ENCODE measurements at regions not wholly inside any gene's neighbourhood (a gene's known extent, or its start where the extent isn't known, plus 50 kb on each side); places are given as distances from the start of the nearest gene placed in this dataset.

GRCh38 chr4:3666263-3666662, 99.9 kb upstream of the ADRA2C start:
- no peak overlapping the region for H3K27ac ChIP-seq (ENCODE audit: insufficient read depth, low read depth, low read length)
- H3K36me3 ChIP-seq (ENCODE audit: control insufficient read depth in 2 of 2, extremely low read depth in 1 of 2, insufficient read depth in 2 of 2, low read length in 2 of 2) = no peaks in the 10 kb centered on the region
- DNase-seq (ENCODE audit: low read depth, low spot score) (no peak), FAIRE-seq (no peak)
- TF ChIP-seq FOS (IDR thresholded peaks at IDR 0.05; ENCODE audit: borderline replicate concordance, insufficient read depth, low read length) = no peak
- TF ChIP-seq MYC (IDR thresholded peaks at IDR 0.05; ENCODE audit: low read depth, low read length) = no peak
- no peak for TF ChIP-seq EZH2 (IDR thresholded peaks at IDR 0.05; ENCODE audit: borderline replicate concordance, low read depth, low read length, severe bottlenecking)
- TF ChIP-seq POLR2A (IDR thresholded peaks at IDR 0.05; ENCODE audit: low read depth, low read length) = no peak
- H3K4me2 ChIP-seq (ENCODE audit: insufficient read depth, low read length) = no peak overlapping the region
- no peak overlapping the region for H3K9ac ChIP-seq (replicated peaks; ENCODE audit: extremely low read depth, insufficient read depth, low read length)
- no peak overlapping the region for H3K4me3 ChIP-seq (replicated peaks in 1 of 3; ENCODE audit: insufficient read depth in 1 of 3, low read depth in 1 of 3, low read length in 3 of 3)
- no peaks in the 10 kb centered on the region for H4K20me1 ChIP-seq (replicated peaks; ENCODE audit: control insufficient read depth, extremely low read depth, insufficient read depth, low read length)
- H3K9me3 ChIP-seq (replicated peaks; ENCODE audit: control insufficient read depth, insufficient read depth, low read length) = no peaks in the 10 kb centered on the region
- H3K27me3 ChIP-seq (ENCODE audit: control insufficient read depth in 2 of 2, insufficient read depth in 2 of 2, low read length in 2 of 2) = no peaks in the 10 kb centered on the region
- no peaks in the 10 kb centered on the region for H3K4me1 ChIP-seq (ENCODE audit: control insufficient read depth, extremely low read depth, insufficient read depth, low read length)
- no peak overlapping the region for H2AFZ ChIP-seq (ENCODE audit: low read depth, low read length)
- no peaks in the 10 kb centered on the region for H3K79me2 ChIP-seq (ENCODE audit: control insufficient read depth, insufficient read depth, low read length)
- no TSS peak for BruUV-seq (replicated peaks)
- POLR2A ChIA-PET = no interaction called here
- CTCF ChIA-PET = no interaction called here
- H3K9me1 ChIP-seq (replicated peaks; ENCODE audit: control insufficient read depth, extremely low read depth, insufficient read depth, low read length) = no peaks in the 10 kb centered on the region
- intact Hi-C loops (cut with micrococcal nuclease) (no loop called here), dilution Hi-C loops (cut with MboI; ENCODE audit: extremely low pct_ligation_motif_present, low sequenced_read_pairs) (no loop called here)

GRCh38 chr4:3665360-3665891, 100.8 kb upstream of the ADRA2C start:
- no peaks in the 10 kb centered on the region for H3K9me3 ChIP-seq (replicated peaks; ENCODE audit: control insufficient read depth, insufficient read depth, low read length)
- CTCF ChIA-PET = no interaction called here
- no peak overlapping the region for H3K4me3 ChIP-seq (replicated peaks in 1 of 3; ENCODE audit: insufficient read depth in 1 of 3, low read depth in 1 of 3, low read length in 3 of 3)
- H3K9me1 ChIP-seq (replicated peaks; ENCODE audit: control insufficient read depth, extremely low read depth, insufficient read depth, low read length) = no peaks in the 10 kb centered on the region
- dilution Hi-C loops (cut with MboI; ENCODE audit: extremely low pct_ligation_motif_present, low sequenced_read_pairs) = no loop called here
- H3K9ac ChIP-seq (replicated peaks; ENCODE audit: extremely low read depth, insufficient read depth, low read length) = no peak overlapping the region
- no peak for FAIRE-seq
- intact Hi-C loops (cut with micrococcal nuclease) = no loop called here
- H2AFZ ChIP-seq (ENCODE audit: low read depth, low read length) = no peak overlapping the region
- no TSS peak for BruUV-seq (replicated peaks)
- no peak for DNase-seq (ENCODE audit: low read depth, low spot score)
- no peaks in the 10 kb centered on the region for H3K36me3 ChIP-seq (ENCODE audit: control insufficient read depth in 2 of 2, extremely low read depth in 1 of 2, insufficient read depth in 2 of 2, low read length in 2 of 2)
- H3K27me3 ChIP-seq (ENCODE audit: control insufficient read depth in 2 of 2, insufficient read depth in 2 of 2, low read length in 2 of 2) = no peaks in the 10 kb centered on the region
- no peak overlapping the region for H3K4me2 ChIP-seq (ENCODE audit: insufficient read depth, low read length)
- no peaks in the 10 kb centered on the region for H3K79me2 ChIP-seq (ENCODE audit: control insufficient read depth, insufficient read depth, low read length)
- no peaks in the 10 kb centered on the region for H3K4me1 ChIP-seq (ENCODE audit: control insufficient read depth, extremely low read depth, insufficient read depth, low read length)
- POLR2A ChIA-PET = no interaction called here
- TF ChIP-seq MAX (IDR thresholded peaks at IDR 0.05; ENCODE audit: insufficient read depth, insufficient read length) (no peak), MYC (IDR thresholded peaks at IDR 0.05; ENCODE audit: low read depth, low read length) (no peak), POLR2A (IDR thresholded peaks at IDR 0.05; ENCODE audit: low read depth, low read length) (no peak), EZH2 (IDR thresholded peaks at IDR 0.05; ENCODE audit: borderline replicate concordance, low read depth, low read length, severe bottlenecking) (no peak), CTCF (IDR thresholded peaks at IDR 0.05; ENCODE audit: extremely low read depth in 1 of 2, insufficient read depth in 1 of 2, low read depth in 1 of 2, low read length in 2 of 2) (no peak), GATA2 (IDR thresholded peaks at IDR 0.05; ENCODE audit: insufficient read depth, insufficient read length, low read depth, low read length) (no peak)
- H3K27ac ChIP-seq (ENCODE audit: insufficient read depth, low read depth, low read length) = no peak overlapping the region
- no peaks in the 10 kb centered on the region for H4K20me1 ChIP-seq (replicated peaks; ENCODE audit: control insufficient read depth, extremely low read depth, insufficient read depth, low read length)

All from endothelial cell of umbilical vein (primary cell).